GM21619 (cell line): ENCODE measurements at regions not wholly inside any gene's neighbourhood (a gene's known extent, or its start where the extent isn't known, plus 50 kb on each side); places are given as distances from the start of the nearest gene placed in this dataset.
"Not testable (repeated sequence)": the region's sequence is repeated elsewhere in the genome, so short reads cannot be mapped to it uniquely, and the experiment has no call there.

Experiments used
- ATAC-seq: cut with Tn5 transposase; IDR thresholded peaks from one replicate; pipeline ENCODE4 v1.9.1; 2021; ENCODE audit not compliant: unreplicated experiment

DNA sequence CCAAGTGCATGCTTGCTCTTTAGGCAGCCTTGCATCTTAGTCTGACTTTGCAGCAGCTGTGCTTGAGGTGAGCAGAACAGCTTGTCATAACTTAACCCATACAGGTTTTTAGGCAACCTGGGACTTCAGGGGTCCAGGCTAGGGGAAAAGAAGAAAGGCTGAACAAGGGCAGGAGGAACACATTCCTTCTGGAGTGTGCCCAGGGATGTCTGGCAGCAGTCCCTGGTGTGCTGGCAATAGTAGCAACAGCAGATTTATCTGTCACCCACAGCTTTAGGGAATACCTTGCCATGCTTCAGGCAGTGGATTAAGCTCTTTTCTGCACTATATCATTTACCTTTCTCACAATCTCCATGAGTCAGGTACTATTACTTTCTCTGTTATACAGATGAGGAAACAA lies 513.0 kb downstream of the RAB38 start:
- no peak for ATAC-seq

DNA sequence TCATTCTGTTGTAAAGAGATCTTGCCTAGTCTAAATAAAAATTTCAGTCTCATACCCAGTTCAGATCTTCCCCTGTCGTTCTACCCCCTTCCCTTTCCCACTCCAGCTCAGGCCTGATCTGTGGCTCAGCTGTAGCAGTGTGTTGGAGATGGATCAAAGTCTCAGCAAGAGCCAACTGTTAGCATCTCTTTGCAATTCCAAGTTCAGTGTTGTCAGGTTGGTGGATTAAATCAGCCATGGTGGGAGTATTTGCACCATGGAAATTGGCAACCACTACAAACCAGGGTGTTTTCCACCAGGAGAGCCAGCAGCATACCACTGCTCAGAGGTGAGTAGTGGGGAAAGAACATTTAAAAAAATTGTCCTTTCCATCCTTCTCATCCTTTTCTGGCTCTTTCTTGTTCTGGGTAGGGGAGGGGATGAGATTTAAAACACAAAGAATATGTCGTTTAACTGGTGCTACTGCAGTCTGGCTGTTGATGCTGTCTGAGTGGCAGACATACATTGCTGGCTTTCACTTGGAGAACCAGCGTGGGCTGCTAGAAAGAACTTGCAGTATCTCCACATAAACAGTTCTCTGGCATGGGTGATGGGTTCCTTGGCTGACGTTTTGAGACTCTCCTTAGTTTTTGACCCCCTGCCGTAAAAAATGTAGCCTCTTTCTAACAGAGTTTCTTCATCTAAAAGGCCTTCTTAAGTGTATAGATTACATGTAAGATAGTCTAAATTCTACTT lies 514.1 kb downstream of the RAB38 start:
- ATAC-seq, result no peak

DNA sequence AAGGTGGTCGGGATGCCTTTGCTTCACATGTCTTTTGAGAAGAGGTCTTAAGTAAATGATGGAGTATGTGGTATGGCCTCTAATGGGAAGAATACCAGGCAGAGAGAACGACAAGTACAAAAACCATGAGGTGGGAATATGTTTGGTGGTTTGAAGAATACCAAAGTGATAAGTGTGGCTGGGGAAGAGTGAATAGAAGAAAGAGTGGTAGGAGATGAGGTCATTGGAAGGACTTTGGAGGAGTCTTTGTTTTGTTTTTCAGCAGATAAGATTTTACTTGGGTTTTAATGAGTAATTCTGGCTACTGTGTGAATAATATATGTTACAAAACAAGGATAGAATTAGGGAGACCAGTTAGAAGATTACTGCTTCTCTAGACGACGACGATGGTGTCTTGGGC lies 515.4 kb downstream of the RAB38 start:
- no peak for ATAC-seq

DNA sequence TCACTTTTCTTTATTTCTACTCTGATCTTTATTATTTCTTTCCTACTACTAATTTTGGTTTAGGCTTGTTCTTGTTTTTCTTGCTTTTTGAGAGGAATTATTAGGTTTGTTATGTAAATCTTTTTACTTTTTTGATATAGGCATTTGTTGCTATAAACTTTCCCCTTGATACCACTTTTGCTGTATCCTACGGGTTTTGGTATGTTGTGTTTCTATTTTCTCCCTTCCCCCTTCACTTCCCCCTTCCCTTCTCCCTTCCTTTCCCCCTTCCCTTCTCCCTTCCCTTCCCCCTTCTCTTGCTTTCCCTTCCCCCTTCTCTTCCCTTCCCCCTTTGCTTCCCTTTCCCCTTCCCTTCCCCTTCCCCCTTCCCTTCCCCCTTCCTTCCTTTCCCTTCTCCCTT lies 529.6 kb downstream of the RAB38 start:
- no peak for ATAC-seq

DNA sequence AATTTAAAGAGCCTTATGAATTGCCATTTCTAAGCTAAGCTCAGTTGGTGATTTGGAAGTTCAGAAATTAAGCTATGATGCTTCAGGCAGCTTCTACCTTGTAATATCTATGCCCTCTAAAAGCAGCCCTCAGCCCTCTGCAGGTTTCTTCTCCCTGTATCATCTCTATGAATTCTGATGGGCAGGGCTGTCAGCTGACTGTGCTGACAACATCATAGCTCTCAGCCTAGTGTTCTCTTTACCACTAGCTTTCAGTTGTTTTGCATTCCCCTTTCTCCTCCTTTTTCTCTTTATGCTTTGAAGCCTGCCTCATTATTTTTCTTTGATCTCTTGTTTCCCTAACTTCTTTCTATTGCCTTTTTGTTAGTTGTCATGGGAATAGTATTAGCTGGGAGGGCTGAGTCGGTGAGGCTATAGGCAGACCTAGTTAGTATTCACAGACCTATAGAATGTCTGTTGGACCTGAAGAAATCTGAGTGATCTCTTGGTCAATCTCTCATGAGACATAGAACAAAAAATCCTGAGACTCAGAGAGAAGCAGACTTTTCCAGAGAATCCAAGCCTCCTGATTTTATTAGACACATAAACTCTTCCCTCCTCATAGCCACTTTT lies 535.4 kb downstream of the RAB38 start:
- ATAC-seq, result no peak

DNA sequence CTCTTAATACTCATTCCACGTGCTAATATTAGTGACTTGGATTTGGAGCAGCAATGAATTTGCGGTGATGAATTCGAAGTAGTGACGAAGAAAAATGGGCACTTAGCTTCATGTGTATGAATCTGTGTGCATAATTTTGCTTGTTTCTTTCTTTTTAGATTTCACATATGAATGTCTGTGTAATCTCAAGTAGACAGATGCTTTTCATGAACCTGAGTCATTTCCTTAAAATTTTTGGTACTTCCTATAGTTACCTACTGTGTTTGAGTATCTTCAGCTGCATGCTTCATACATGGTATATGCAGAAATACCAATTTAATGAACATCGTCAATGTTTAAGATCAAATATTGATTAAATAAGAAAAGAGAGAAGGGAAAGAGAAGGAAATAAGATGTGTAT lies 540.2 kb downstream of the RAB38 start:
- no peak for ATAC-seq

DNA sequence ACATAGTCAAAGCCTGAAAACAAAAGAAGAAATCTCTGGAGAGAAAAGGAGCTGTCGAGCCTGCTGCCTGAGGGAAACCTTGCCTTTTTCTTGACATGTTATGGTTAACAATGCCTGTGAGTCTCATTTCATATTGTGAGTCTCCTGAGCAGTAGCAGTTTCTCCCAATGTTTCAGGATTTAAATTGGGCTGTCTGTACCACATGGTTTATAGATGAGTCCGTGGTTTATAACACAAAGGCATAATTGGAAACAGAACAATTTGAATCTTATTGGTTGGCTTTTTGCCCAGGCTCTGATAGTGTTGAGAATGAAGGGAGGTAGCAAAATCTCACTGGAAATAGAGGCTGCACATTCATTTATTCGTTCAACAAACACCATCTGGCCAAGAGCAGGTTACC lies 540.9 kb downstream of the RAB38 start:
- no peak for ATAC-seq

DNA sequence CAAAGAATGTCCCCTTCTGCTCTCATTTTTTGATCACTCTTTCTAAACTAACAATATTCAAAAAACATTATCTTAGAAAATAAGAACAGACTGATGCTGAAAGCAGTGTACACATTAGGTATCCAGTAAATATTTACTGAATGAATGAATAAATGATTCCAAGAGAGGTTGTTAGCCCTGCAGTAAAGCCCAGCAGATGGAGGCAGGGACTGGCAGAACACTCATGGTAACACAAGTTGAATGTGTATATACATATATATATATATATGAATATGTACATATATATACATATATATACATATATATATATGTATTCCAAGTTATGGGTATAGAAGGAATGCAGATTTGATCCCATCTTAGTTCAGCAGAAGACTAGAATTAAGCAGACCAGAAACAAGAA lies 546.3 kb downstream of the RAB38 start:
- no peak for ATAC-seq

DNA sequence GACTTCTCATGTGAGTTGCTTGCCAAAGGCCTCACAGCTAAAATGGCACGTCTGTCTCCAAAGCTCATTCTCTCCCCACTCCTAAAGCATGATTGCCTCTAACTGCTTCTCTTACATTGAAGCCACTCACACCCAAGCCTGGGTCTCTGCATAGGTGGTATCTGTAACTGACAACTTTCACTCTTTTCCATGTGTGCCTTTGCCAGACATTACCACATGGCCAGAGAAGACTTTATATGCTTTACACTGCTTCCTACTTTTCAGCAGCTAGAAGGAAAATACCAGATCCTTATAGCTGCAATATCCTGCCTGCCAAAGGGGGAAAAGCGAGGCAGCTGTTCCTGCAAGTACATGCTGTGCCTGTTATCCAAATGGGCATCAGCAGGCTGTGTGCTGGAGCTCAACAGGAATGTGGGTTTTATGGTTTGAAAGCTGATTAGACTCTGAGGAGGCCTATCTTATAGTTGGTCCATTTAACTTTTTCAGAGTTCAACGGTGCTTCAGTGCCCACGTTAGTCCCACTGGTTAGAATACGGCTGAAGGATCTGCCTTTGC lies 547.1 kb downstream of the RAB38 start:
- ATAC-seq, result no peak

DNA sequence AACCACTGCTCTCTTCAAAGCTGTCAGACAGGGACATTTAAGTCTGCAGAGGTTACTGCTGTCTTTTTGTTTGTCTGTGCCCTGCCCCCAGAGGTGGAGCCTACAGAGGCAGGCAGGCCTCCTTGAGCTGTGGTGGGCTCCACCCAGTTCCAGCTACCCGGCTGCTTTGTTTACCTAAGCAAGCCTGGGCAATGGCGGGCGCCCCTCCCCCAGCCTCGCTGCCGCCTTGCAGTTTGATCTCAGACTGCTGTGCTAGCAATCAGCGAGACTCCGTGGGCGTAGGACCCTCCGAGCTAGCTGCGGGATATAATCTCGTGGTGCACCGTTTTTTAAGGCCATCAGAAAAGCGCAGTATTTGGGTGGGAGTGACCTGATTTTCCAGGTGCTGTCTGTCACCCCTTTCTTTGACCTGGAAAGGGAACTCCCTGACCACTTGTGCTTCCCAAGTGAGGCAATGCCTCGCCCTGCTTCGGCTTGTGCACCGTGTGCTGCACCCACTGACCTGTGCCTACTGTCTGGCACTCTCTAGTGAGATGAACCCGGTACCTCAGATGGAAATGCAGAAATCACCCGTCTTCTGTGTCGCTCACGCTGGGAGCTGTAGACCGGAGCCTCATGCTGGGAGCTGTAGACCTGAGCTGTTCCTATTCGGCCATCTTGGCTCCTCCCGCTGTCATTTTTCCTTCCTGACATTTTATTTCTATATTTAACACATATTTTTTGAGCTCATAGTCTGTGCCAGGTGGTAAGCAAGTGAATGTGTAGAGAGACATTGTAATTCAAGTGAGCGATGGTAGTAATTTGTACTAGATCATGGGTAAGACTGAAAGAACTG lies 551.5 kb downstream of the RAB38 start:
- not testable (repeated sequence) for ATAC-seq

DNA sequence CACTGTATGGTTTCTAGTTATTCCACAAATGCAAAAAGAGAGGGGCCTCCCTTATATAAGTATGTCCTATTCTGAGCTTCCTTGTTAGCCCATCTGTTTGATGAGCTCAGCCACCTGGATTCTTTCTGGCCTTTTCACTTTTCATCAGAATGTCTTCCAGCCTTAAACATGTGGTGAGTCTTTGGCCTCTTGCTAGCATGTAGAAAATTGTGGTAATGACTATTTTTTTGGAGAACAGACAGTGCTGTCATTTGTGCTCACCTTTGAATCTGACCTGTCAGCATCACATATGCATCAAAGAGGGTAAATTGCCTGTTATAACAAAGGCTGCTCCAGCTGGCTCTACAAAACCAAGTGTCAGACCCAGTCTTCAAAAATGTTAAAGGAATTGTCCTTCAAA lies 558.7 kb downstream of the RAB38 start:
- ATAC-seq, result no peak

DNA sequence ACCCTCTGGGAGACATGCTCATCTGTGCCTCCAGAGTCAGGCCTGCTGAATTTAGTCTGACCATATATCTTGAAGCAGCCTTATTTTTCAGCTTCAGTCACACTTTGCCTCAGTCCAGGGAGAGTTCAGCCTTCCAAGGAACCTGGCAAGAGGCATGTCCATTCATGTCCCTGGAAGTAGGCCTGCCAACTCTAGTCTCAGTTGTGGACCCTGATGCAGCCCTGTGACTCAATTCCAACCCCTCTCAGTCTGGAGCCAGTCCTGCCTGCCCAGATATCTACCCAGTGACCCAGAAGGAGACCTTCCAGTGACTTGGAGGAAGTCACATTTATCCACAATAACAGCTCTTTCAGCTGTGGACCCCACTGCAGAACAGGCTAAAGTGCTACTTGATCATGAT lies 566.6 kb downstream of the TMEM135 start:
- no peak for ATAC-seq

DNA sequence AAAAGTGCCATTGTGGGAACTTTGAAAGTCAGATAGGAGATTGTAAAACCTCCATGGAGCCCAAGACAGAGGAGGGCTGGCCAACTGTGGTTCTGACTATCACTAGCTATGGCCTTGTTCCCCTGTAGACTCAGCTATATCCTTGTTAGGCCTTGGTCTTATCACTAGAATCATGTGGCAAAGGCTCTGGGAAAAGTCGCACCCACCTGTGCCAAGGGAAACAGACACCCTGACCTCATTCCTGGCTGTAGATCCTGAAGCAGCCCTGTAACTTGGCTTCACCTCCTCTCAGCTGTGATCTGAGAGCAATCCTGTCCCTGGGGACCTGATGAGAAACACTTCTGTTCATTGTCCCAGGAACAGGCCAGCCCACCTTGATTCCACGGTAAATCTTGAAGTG lies 566.2 kb downstream of the TMEM135 start:
- ATAC-seq, result no peak

DNA sequence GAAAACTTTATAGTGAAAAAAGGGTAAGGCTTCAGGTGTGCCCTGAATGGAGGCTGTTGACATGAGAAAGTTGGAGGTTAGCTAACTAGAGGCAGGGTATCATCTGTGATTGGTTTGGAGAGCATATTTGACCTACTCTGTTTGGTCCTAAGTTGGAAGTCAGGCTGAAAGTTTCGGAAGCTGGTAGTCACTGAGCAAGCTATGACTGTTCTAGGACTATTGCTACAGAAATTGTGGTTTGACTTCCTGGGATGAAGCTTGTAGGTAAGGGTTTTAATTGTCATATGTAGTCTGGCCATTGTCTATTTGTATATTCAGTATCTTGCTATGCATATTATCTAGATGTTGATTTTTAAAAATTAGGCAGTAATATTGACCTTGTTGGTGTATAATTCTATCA lies 565.0 kb downstream of the TMEM135 start:
- no peak for ATAC-seq

DNA sequence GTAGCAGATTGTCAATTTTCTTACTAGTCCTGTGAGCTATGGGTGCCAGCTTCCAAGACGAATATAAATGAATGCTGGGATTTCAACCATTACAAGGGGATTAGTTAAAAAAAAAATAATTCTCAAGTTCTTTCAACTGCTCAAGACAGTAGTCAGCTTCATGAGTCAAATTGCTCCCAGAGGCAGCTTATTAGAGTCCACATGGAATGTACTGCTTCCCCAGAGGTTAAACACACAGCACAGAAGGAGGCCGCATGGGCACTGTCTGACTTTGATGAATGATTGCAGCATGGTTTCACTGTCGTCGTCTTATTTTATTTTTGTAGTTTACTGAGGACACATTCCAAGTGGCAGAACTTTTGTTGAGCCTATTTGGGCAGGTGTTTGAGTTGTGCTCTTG lies 563.2 kb downstream of the TMEM135 start:
- no peak for ATAC-seq

DNA sequence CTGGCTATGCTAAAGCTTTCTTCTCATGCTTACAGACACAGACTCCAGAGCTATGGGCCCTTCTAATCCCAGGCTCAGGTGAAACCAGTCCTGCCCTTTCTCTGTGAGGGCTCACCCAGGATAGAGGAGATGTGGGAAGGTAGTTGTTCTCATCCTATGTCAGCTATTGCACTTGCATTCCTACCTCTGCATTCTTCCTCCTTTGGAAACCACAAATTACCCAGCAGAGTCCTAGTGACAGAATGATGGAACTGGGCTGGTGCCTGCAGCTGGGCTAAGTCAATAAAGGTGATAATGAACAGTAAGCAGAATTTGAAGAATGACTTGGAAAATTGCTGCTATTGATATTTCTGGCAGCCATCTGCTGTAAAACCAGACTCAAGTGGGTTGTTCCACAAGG lies 560.0 kb downstream of the TMEM135 start:
- no peak for ATAC-seq

DNA sequence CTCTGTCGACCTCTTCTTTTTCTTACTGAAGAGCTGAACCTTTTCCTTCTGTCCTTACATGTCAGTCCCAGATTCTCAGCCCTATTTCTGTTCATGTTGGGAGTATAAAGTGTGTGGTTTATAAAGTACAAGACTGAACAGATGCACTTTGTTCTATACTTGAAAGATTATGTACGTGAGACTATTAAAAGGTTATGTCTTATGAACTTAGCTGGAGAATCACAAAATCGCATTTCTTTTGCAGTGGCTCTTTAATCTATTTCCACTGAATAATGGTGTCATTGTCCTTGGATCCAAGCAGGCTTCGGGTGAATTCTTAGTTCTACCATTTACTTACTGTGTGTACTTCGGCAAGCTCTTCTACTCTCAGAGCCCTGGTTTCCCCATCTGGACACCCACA lies 558.4 kb downstream of the TMEM135 start:
- ATAC-seq, result no peak

DNA sequence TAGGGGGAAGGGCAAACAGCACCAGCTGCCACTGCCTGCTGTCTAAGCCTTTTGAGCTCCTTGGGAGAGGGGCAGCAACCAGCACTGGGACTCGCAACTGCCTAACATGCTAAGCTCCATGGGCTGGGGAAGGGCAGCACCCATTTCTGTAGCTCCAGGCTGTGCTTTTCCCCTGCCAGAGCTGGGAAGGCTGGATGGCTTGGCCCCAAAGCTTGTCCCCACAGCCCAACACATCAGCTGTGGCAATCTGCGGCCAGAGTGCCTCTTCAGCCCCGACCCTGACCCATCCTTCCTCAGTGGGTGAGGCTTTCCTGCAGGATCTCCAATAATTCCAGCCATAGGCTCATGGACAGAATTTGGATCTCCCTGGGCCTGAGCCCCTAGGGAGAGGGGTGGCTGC lies 551.3 kb downstream of the TMEM135 start:
- ATAC-seq, result no peak

DNA sequence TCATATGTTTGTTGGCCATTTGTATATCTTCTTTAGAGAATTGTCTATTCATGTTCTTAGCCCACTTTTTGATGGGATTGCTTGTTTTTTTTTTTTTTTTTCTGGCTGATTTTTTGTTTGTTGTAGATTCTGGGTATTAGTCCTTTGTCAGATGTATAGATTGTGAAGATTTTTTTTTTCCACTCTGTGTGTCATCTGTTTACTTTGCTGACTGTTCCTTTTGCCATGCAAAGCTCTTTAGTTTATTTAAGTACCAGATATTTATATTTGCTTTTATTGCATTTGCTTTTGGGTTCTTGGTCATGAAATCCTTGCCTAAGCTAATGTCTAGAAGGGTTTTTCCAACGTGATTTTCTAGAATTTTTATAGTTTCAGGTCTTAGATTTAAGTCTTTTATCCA lies 547.9 kb downstream of the TMEM135 start:
- ATAC-seq, result not testable (repeated sequence)

DNA sequence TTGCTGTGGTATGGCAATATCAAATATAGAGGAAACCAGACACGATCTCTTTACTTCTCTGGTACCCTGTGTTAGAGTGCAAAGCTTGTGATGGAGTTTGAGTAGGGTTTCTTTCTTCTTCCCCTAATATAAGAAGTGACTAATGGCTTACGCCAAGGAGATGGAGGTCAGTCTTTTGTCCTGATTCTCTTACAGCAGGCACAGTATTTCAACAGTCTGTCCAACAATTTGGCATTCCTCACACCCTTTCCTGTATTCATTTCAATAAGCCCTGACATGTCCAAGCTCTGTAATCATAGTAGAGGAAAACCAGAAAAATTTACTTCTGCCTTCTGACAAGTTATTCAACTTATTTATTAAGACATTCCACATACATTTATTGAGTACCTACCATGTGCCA lies 546.2 kb downstream of the TMEM135 start:
- ATAC-seq, result no peak

DNA sequence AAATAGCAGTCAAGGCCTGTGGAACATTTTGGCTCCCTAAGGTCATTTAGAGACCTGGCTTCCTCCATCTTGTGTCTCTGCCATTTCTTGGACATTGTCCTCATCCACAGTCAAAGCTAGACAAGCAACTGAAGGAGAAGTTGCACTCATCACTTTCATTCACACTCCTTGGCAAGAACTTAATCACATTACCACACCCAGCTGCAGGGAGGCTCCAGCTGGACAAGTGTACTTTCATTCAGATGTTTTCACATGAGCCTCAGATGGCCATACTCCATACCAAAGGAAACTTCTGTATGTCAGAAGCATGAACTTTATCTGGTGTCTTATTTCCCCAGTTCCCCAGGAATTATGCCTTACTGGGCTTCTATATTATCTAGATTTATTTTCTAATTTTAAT lies 537.4 kb downstream of the TMEM135 start:
- no peak for ATAC-seq

DNA sequence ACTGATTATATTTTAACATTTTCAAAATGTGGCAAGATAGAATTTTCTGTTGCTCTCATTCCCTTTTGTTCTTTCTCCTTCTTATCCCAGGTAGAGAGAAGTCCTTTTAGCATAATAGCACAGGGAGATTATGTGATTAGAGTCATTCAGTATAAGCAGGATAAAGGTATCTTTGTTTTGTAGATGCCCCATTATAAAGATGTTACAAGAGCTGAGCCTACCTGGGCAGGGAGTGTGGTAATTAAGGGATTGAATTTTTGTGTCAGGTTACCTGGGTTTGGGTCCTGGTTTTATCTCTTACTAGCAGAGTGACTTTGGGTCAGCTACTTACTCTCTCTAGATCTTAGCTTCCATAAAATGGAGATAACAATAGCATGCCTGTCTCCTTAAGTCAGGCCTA lies 536.5 kb downstream of the TMEM135 start:
- no peak for ATAC-seq
